Fibroblast of villous mesenchyme (primary cell): ENCODE measurements at regions not wholly inside any gene's neighbourhood (a gene's known extent, or its start where the extent isn't known, plus 50 kb on each side); places are given as distances from the start of the nearest gene placed in this dataset. TPM values are rescaled to one million over a fixed set of nuclear protein-coding genes. Genes with fewer than 3 reads are reported as not detected.

Source experiments
- DNase-seq: peaks from one replicate; pipeline ENCODE4 v3.0.0-alpha.2; 2010; ENCODE audit warnings: low read depth
- H3K4me3 ChIP-seq: 2 replicates; pipeline ENCODE4 v1.5.1; 2011; ENCODE audit warnings: low read depth, mild to moderate bottlenecking, low read length
- CTCF ChIP-seq: IDR thresholded peaks from 2 replicates; pipeline ENCODE4 v1.5.1; 2012; ENCODE audit warnings: low read depth, mild to moderate bottlenecking, low read length; ENCODE audit not compliant: insufficient read depth
- small RNA-seq: library from RNA; depleted of rRNA; stranded (forward); fragments of <200 nt; gene quantifications from one replicate; pipeline ENCODE3, GENCODE V24; 2012

GRCh38 chr20:25750765-25751696 lies 54.4 kb upstream of the ZNF337 start:
- peak; percentile 63 for DNase-seq
- no peak for TF ChIP-seq CTCF
- peak overlapping the region; percentile 60 for H3K4me3 ChIP-seq

- TF ChIP-seq CTCF = no peak
- DNase-seq = no peak
- H3K4me3 ChIP-seq = peak overlapping the region; percentile 60
Observed at GRCh38 chr20:25750220-25750764, 53.6 kb upstream of the ZNF337 start.

GRCh38 chr20:25749649-25750048 lies 53.0 kb upstream of the ZNF337 start:
- no peak overlapping the region for H3K4me3 ChIP-seq
- no peak for TF ChIP-seq CTCF
- DNase-seq = no peak

Small RNA genes in the stretch of these regions (small RNA-seq; reads per million reads assigned to genes)
- not detected for gene CFTRP1
